CD4-positive, CD25-positive, alpha-beta regulatory T cell (primary cell): ENCODE measurements at regions not wholly inside any gene's neighbourhood (a gene's known extent, or its start where the extent isn't known, plus 50 kb on each side); places are given as distances from the start of the nearest gene placed in this dataset.

Experiments used
- ATAC-seq, 2 donors: fragments of 150-1000 bp; cut with Tn5 transposase; one replicate each; pipeline ENCODE4 v1.10.0; 2021; ENCODE audit warnings: low read depth in 2 of 2, moderate number of reproducible peaks in 2 of 2, moderate library complexity in 1 of 2
- DNase-seq, 3 donors: peaks; one replicate each; pipeline versions ENCODE4 v3.0.0 to v3.0.0-alpha.2; 2012 to 2022; ENCODE audit warnings: mixed read lengths in 1 of 3
- H3K27ac ChIP-seq: one replicate; pipeline ENCODE4 v1.7.0; 2013; ENCODE audit warnings: mild to moderate bottlenecking, low read length; ENCODE audit not compliant: insufficient read depth, poor library complexity, severe bottlenecking
- H3K27me3 ChIP-seq: one replicate; pipeline ENCODE4 v1.7.0; 2013; ENCODE audit warnings: low read length; ENCODE audit not compliant: control insufficient read depth, insufficient read depth
- H3K36me3 ChIP-seq: one replicate; pipeline ENCODE4 v1.7.0; 2013; ENCODE audit warnings: mild to moderate bottlenecking, low read length, moderate library complexity; ENCODE audit not compliant: control insufficient read depth, insufficient read depth
- H3K4me1 ChIP-seq: 2 replicates; pipeline ENCODE4 v1.7.0; 2013; ENCODE audit warnings: mild to moderate bottlenecking, low read length; ENCODE audit not compliant: insufficient read depth, control insufficient read depth, poor library complexity, severe bottlenecking
- H3K4me3 ChIP-seq: one replicate; pipeline ENCODE4 v1.7.0; 2013; ENCODE audit warnings: low read depth, mild to moderate bottlenecking, low read length, moderate library complexity
- H3K9me3 ChIP-seq, 2 experiments: 1 replicate in 1 of 2; 2 replicates in 1 of 2; pipeline ENCODE4 v1.7.0; 2013; ENCODE audit warnings: low read length in 2 of 2, mild to moderate bottlenecking in 1 of 2, moderate library complexity in 1 of 2; ENCODE audit not compliant: control insufficient read depth in 2 of 2
- H3K27ac Mint-ChIP-seq, 3 donors: one replicate each; pipeline ENCODE4 v1.8.0; 2020 to 2022; ENCODE audit warnings: mild to moderate bottlenecking in 3 of 3, mixed read lengths in 3 of 3, moderate library complexity in 2 of 3
- H3K27me3 Mint-ChIP-seq: one replicate; pipeline ENCODE4 v1.8.0; 2022; ENCODE audit warnings: mild to moderate bottlenecking, mixed read lengths
- H3K36me3 Mint-ChIP-seq: one replicate; pipeline ENCODE4 v1.8.0; 2020; ENCODE audit warnings: mixed read lengths
- H3K4me1 Mint-ChIP-seq, 4 donors: one replicate each; pipeline ENCODE4 v1.8.0; 2020 to 2022; ENCODE audit warnings: mixed read lengths in 4 of 4, mild to moderate bottlenecking in 1 of 4
- H3K4me3 Mint-ChIP-seq, 4 donors: one replicate each; pipeline ENCODE4 v1.8.0; 2020 to 2022; ENCODE audit warnings: mild to moderate bottlenecking in 4 of 4, mixed read lengths in 4 of 4, moderate library complexity in 3 of 4
- H3K9me3 Mint-ChIP-seq, 7 donors: one replicate each; pipeline ENCODE4 v1.8.0; 2020 to 2022; ENCODE audit warnings: mixed read lengths in 7 of 7, mild to moderate bottlenecking in 3 of 7, moderate library complexity in 2 of 7

GRCh38 chr3:84439476-84439875 is 519.3 kb upstream of the CADM2 start:
- Histone ChIP-seq H3K4me3 (no peak overlapping the region), H3K27me3 (no peaks in the 10 kb centered on the region), H3K9me3 (peaks cover 3 to 4% of the 10 kb centered on the region in 2 experiments), H3K4me1 (no peaks in the 10 kb centered on the region), H3K27ac (no peak overlapping the region), H3K36me3 (no peaks in the 10 kb centered on the region)
- Mint-ChIP-seq H3K4me3 (no peak overlapping the region), H3K27ac (no peak overlapping the region), H3K36me3 (no peaks in the 10 kb centered on the region), H3K4me1 (no peaks in the 10 kb centered on the region), H3K27me3 (no peaks in the 10 kb centered on the region), H3K9me3 (peaks cover 0 to 19% (median 5%) of the 10 kb centered on the region in 7 donors)
- DNase-seq (no peak), ATAC-seq (no peak)

GRCh38 chr3:84440291-84440690 is 518.5 kb upstream of the CADM2 start:
- H3K9me3 Mint-ChIP-seq = peaks cover 0 to 19% (median 5%) of the 10 kb centered on the region in 7 donors
- Histone ChIP-seq H3K36me3 (no peaks in the 10 kb centered on the region), H3K4me1 (no peaks in the 10 kb centered on the region), H3K27ac (no peak overlapping the region), H3K27me3 (no peaks in the 10 kb centered on the region), H3K4me3 (no peak overlapping the region), H3K9me3 (peaks cover 0 to 7% of the 10 kb centered on the region in 2 experiments)
- ATAC-seq (no peak), DNase-seq (no peak)
- no peaks in the 10 kb centered on the region for H3K36me3 Mint-ChIP-seq
- H3K27ac Mint-ChIP-seq = no peak overlapping the region
- no peaks in the 10 kb centered on the region for H3K4me1 Mint-ChIP-seq
- no peaks in the 10 kb centered on the region for H3K27me3 Mint-ChIP-seq
- H3K4me3 Mint-ChIP-seq = no peak overlapping the region

- Mint-ChIP-seq H3K36me3 (no peaks in the 10 kb centered on the region), H3K4me1 (no peaks in the 10 kb centered on the region), H3K27ac (no peak overlapping the region), H3K9me3 (peaks cover 0 to 21% (median 4%) of the 10 kb centered on the region in 7 donors), H3K4me3 (no peak overlapping the region), H3K27me3 (no peaks in the 10 kb centered on the region)
- Histone ChIP-seq H3K27ac (no peak overlapping the region), H3K4me3 (no peak overlapping the region), H3K36me3 (no peaks in the 10 kb centered on the region), H3K27me3 (no peaks in the 10 kb centered on the region), H3K9me3 (peaks cover 0 to 13% of the 10 kb centered on the region in 2 experiments), H3K4me1 (no peaks in the 10 kb centered on the region)
- ATAC-seq = no peak
- no peak for DNase-seq
Observed at GRCh38 chr3:84442533-84442932, 516.3 kb upstream of the CADM2 start.

GRCh38 chr3:84444726-84445521 is 513.9 kb upstream of the CADM2 start:
- H3K27ac Mint-ChIP-seq = no peak overlapping the region
- H3K36me3 Mint-ChIP-seq = no peaks in the 10 kb centered on the region
- Histone ChIP-seq H3K36me3 (no peaks in the 10 kb centered on the region), H3K9me3 (peaks cover 0 to 22% of the 10 kb centered on the region in 2 experiments), H3K27ac (no peak overlapping the region), H3K27me3 (no peaks in the 10 kb centered on the region), H3K4me1 (no peaks in the 10 kb centered on the region), H3K4me3 (no peak overlapping the region)
- peaks cover 0 to 25% (median 3%) of the 10 kb centered on the region in 7 donors for H3K9me3 Mint-ChIP-seq
- ATAC-seq (no peak), DNase-seq (no peak)
- H3K4me1 Mint-ChIP-seq = no peaks in the 10 kb centered on the region
- no peak overlapping the region for H3K4me3 Mint-ChIP-seq
- no peaks in the 10 kb centered on the region for H3K27me3 Mint-ChIP-seq

GRCh38 chr3:84487296-84487695 is 471.5 kb upstream of the CADM2 start:
- no peak overlapping the region for H3K4me3 Mint-ChIP-seq
- no peaks in the 10 kb centered on the region for H3K4me1 Mint-ChIP-seq
- no peaks in the 10 kb centered on the region for H3K27me3 ChIP-seq
- H3K27ac Mint-ChIP-seq = no peak overlapping the region
- no peaks in the 10 kb centered on the region for H3K27me3 Mint-ChIP-seq
- H3K27ac ChIP-seq = no peak overlapping the region
- no peaks in the 10 kb centered on the region for H3K4me1 ChIP-seq
- ATAC-seq (no peak), DNase-seq (no peak)
- H3K36me3 ChIP-seq = no peaks in the 10 kb centered on the region
- H3K4me3 ChIP-seq = no peak overlapping the region
- peaks cover 0 to 31% (median 11%) of the 10 kb centered on the region in 7 donors for H3K9me3 Mint-ChIP-seq
- H3K36me3 Mint-ChIP-seq = no peaks in the 10 kb centered on the region
- peaks cover 0 to 2% of the 10 kb centered on the region in 2 experiments for H3K9me3 ChIP-seq

- peaks cover 0 to 13% (median 8%) of the 10 kb centered on the region in 7 donors for H3K9me3 Mint-ChIP-seq
- no peaks in the 10 kb centered on the region for H3K27me3 Mint-ChIP-seq
- Histone ChIP-seq H3K27ac (no peak overlapping the region), H3K4me1 (no peaks in the 10 kb centered on the region), H3K36me3 (no peaks in the 10 kb centered on the region), H3K9me3 (peaks cover 4% of the 10 kb centered on the region in 2 experiments), H3K27me3 (no peaks in the 10 kb centered on the region), H3K4me3 (no peak overlapping the region)
- H3K27ac Mint-ChIP-seq = no peak overlapping the region
- no peak overlapping the region for H3K4me3 Mint-ChIP-seq
- H3K36me3 Mint-ChIP-seq = no peaks in the 10 kb centered on the region
- no peaks in the 10 kb centered on the region for H3K4me1 Mint-ChIP-seq
- DNase-seq = no peak
- ATAC-seq = no peak
Observed at GRCh38 chr3:84504761-84505160, 454.0 kb upstream of the CADM2 start.

GRCh38 chr3:84510007-84510406 is 448.8 kb upstream of the CADM2 start:
- H3K36me3 ChIP-seq = no peaks in the 10 kb centered on the region
- no peaks in the 10 kb centered on the region for H3K4me1 ChIP-seq
- H3K27me3 ChIP-seq = no peaks in the 10 kb centered on the region
- no peaks in the 10 kb centered on the region for H3K27me3 Mint-ChIP-seq
- H3K9me3 ChIP-seq = peaks cover 1 to 9% of the 10 kb centered on the region in 2 experiments
- no peaks in the 10 kb centered on the region for H3K4me1 Mint-ChIP-seq
- H3K27ac ChIP-seq = no peak overlapping the region
- no peaks in the 10 kb centered on the region for H3K36me3 Mint-ChIP-seq
- DNase-seq = no peak
- no peak overlapping the region for H3K4me3 Mint-ChIP-seq
- peaks cover 0 to 15% (median 8%) of the 10 kb centered on the region in 7 donors for H3K9me3 Mint-ChIP-seq
- no peak for ATAC-seq
- no peak overlapping the region for H3K4me3 ChIP-seq
- no peak overlapping the region for H3K27ac Mint-ChIP-seq

- Mint-ChIP-seq H3K4me1 (no peaks in the 10 kb centered on the region), H3K9me3 (peaks cover 2 to 20% (median 4%) of the 10 kb centered on the region in 7 donors), H3K4me3 (no peak overlapping the region), H3K27me3 (no peaks in the 10 kb centered on the region), H3K27ac (no peak overlapping the region), H3K36me3 (no peaks in the 10 kb centered on the region)
- H3K36me3 ChIP-seq = no peaks in the 10 kb centered on the region
- H3K4me3 ChIP-seq = no peak overlapping the region
- no peak for ATAC-seq
- DNase-seq = no peak
- peaks cover 4 to 10% of the 10 kb centered on the region in 2 experiments for H3K9me3 ChIP-seq
- no peak overlapping the region for H3K27ac ChIP-seq
- H3K27me3 ChIP-seq = no peaks in the 10 kb centered on the region
- H3K4me1 ChIP-seq = no peaks in the 10 kb centered on the region
Observed at GRCh38 chr3:84522893-84523292, 435.9 kb upstream of the CADM2 start.
